GM23338 (cell line): ENCODE measurements at regions not wholly inside any gene's neighbourhood (a gene's known extent, or its start where the extent isn't known, plus 50 kb on each side); places are given as distances from the start of the nearest gene placed in this dataset.

Source experiments
- ATAC-seq: fragments of 200-7000 bp; cut with Tn5 transposase; 3 replicates; pipeline ENCODE4 v1.9.1; 2020
- DNase-seq: peaks from one replicate; pipeline ENCODE4 v3.0.0-alpha.2; 2015; ENCODE audit warnings: low spot score
- H2AFZ ChIP-seq: fragments of 200-600 bp; sonication (generic); 2 replicates; pipeline ENCODE4 v1.8.0; 2016; ENCODE audit warnings: antibody characterized with exemption, mild to moderate bottlenecking, moderate library complexity
- H3F3A ChIP-seq: fragments of 200-600 bp; sonication (generic); replicated peaks from 2 replicates; pipeline ENCODE4 v1.8.0; 2017; ENCODE audit warnings: antibody characterized with exemption, mixed run types, low read depth
- H3K27ac ChIP-seq: fragments of 200-600 bp; sonication (generic); 2 replicates; pipeline ENCODE4 v1.6.1; 2016; ENCODE audit warnings: low read depth
- H3K27me3 ChIP-seq: fragments of 200-600 bp; sonication (generic); 2 replicates; pipeline ENCODE4 v1.8.0; 2016; ENCODE audit warnings: mild to moderate bottlenecking, mixed run types, moderate library complexity; ENCODE audit not compliant: insufficient read depth
- H3K36me3 ChIP-seq: fragments of 200-600 bp; sonication (generic); 2 replicates; pipeline ENCODE4 v1.8.0; 2016; ENCODE audit warnings: mild to moderate bottlenecking; ENCODE audit not compliant: insufficient read depth
- H3K4me1 ChIP-seq: fragments of 200-600 bp; sonication (generic); 2 replicates; pipeline ENCODE4 v1.8.0; 2016; ENCODE audit warnings: mild to moderate bottlenecking, moderate library complexity; ENCODE audit not compliant: insufficient read depth
- H3K4me2 ChIP-seq: fragments of 200-600 bp; sonication (generic); 2 replicates; pipeline ENCODE4 v1.7.1; 2017; ENCODE audit warnings: mixed run types
- H3K4me3 ChIP-seq: fragments of 200-600 bp; sonication (generic); 2 replicates; pipeline ENCODE4 v1.6.1; 2016; ENCODE audit warnings: mixed run types
- H3K79me2 ChIP-seq: fragments of 200-600 bp; sonication (generic); replicated peaks from 2 replicates; pipeline ENCODE4 v1.8.0; 2017; ENCODE audit warnings: mild to moderate bottlenecking; ENCODE audit not compliant: insufficient read depth
- H3K9me2 ChIP-seq: fragments of 200-600 bp; sonication (generic); 2 replicates; pipeline ENCODE4 v1.8.0; 2017; ENCODE audit not compliant: insufficient read depth
- H4K20me1 ChIP-seq: fragments of 200-600 bp; sonication (generic); replicated peaks from 2 replicates; pipeline ENCODE4 v1.8.0; 2017; ENCODE audit warnings: mild to moderate bottlenecking; ENCODE audit not compliant: insufficient read depth
- H3K27ac Mint-ChIP-seq: 2 replicates; pipeline ENCODE4 v1.8.0; 2020; ENCODE audit warnings: inconsistent platforms, mild to moderate bottlenecking, moderate library complexity, mixed read lengths
- H3K27me3 Mint-ChIP-seq: 3 replicates; pipeline ENCODE4 v1.8.0; 2022; ENCODE audit warnings: low read depth, mild to moderate bottlenecking, moderate library complexity, mixed read lengths, inconsistent platforms; ENCODE audit not compliant: insufficient read depth, poor library complexity
- H3K36me3 Mint-ChIP-seq: 3 replicates; pipeline ENCODE4 v1.8.0; 2021; ENCODE audit warnings: low read depth, mild to moderate bottlenecking, inconsistent platforms, moderate library complexity, mixed read lengths
- H3K4me1 Mint-ChIP-seq: 3 replicates; pipeline ENCODE4 v1.8.0; 2020; ENCODE audit warnings: mild to moderate bottlenecking, inconsistent platforms, mixed read lengths
- H3K4me3 Mint-ChIP-seq: 3 replicates; pipeline ENCODE4 v1.8.0; 2021; ENCODE audit warnings: moderate library complexity, mild to moderate bottlenecking, inconsistent platforms, mixed read lengths
- H3K9me3 Mint-ChIP-seq: 3 replicates; pipeline ENCODE4 v1.8.0; 2020; ENCODE audit warnings: moderate library complexity, mild to moderate bottlenecking, inconsistent platforms, mixed read lengths
- CTCF ChIP-seq, 2 experiments: fragments of 200-600 bp in 1 of 2; sonication (generic) in 1 of 2; conservative IDR thresholded peaks; 2 replicates each; pipeline versions ENCODE4 v1.5.1 to v1.6.1; 2016 to 2017; ENCODE audit warnings: antibody characterized with exemption in 2 of 2, low read depth in 2 of 2, mild to moderate bottlenecking in 2 of 2, moderate library complexity in 1 of 2
- EZH2phosphoT487 ChIP-seq: fragments of 200-600 bp; sonication (generic); IDR thresholded peaks from one replicate; pipeline ENCODE4 v1.8.1; 2018; ENCODE audit warnings: antibody characterized with exemption; ENCODE audit not compliant: unreplicated experiment
- POLR2AphosphoS5 ChIP-seq: IDR thresholded peaks from 2 replicates; pipeline ENCODE4 v1.6.1; 2016; ENCODE audit warnings: antibody characterized with exemption, low read depth
- ZNF114 ChIP-seq: fragments of 250-450 bp; sonication (Bioruptor Pico); IDR thresholded peaks from 2 replicates; pipeline ENCODE4 v1.5.0; 2020; ENCODE audit warnings: mild to moderate bottlenecking, moderate library complexity
- ZNF462 ChIP-seq: fragments of 250-450 bp; sonication (Bioruptor Pico); IDR thresholded peaks from 2 replicates; pipeline ENCODE4 v1.5.0; 2020; ENCODE audit warnings: mild to moderate bottlenecking, moderate library complexity

GRCh38 chr7:117962366-117962994, 89.2 kb upstream of the CTTNBP2 start:
- Histone ChIP-seq H4K20me1 (no peaks in the 10 kb centered on the region), H3K4me2 (peak overlapping the region; percentile 70), H3K36me3 (no peaks in the 10 kb centered on the region), H3K27ac (peak overlapping the region; percentile 64), H3K9me2 (no peaks in the 10 kb centered on the region), H3K27me3 (no peaks in the 10 kb centered on the region), H3K4me3 (no peak overlapping the region), H2AFZ (peak overlapping the region; percentile 69), H3K79me2 (no peaks in the 10 kb centered on the region), H3F3A (no peaks in the 10 kb centered on the region), H3K4me1 (peaks cover 46% of the 10 kb centered on the region)
- TF ChIP-seq POLR2AphosphoS5 (no peak), ZNF462 (CRISPR knock-in tag) (peak; percentile 64; the same call in 1 of the 2 replicates)
- Mint-ChIP-seq H3K4me1 (peaks cover 44% of the 10 kb centered on the region), H3K9me3 (no peaks in the 10 kb centered on the region; the same call in 2 of the 3 replicates), H3K27me3 (peaks cover 4% of the 10 kb centered on the region), H3K4me3 (no peak overlapping the region), H3K27ac (peak overlapping the region; percentile 97), H3K36me3 (peaks cover 2% of the 10 kb centered on the region; the same call in 1 of the 3 replicates)
- ATAC-seq = peak; percentile 81
- DNase-seq = peak; percentile 20

- Histone ChIP-seq H3K27me3 (no peaks in the 10 kb centered on the region), H3F3A (no peaks in the 10 kb centered on the region), H3K27ac (peak overlapping the region; percentile 18; the same call in 1 of the 2 replicates), H3K79me2 (no peaks in the 10 kb centered on the region), H3K4me3 (no peak overlapping the region), H3K4me1 (peaks cover 46% of the 10 kb centered on the region), H3K9me2 (no peaks in the 10 kb centered on the region), H3K36me3 (no peaks in the 10 kb centered on the region), H3K4me2 (peak overlapping the region; percentile 70), H4K20me1 (no peaks in the 10 kb centered on the region), H2AFZ (peak overlapping the region; percentile 69; the same call in 1 of the 2 replicates)
- H3K4me1 Mint-ChIP-seq = peaks cover 44% of the 10 kb centered on the region
- H3K4me3 Mint-ChIP-seq = peak overlapping the region; percentile 18; the same call in 1 of the 3 replicates
- ATAC-seq (peak; percentile 58; the same call in 2 of the 3 replicates), DNase-seq (no peak)
- peaks cover 4% of the 10 kb centered on the region for H3K27me3 Mint-ChIP-seq
- peaks cover 2% of the 10 kb centered on the region; the same call in 1 of the 3 replicates for H3K36me3 Mint-ChIP-seq
- H3K27ac Mint-ChIP-seq = peak overlapping the region; percentile 84
- H3K9me3 Mint-ChIP-seq = peaks cover 1% of the 10 kb centered on the region; the same call in 1 of the 3 replicates
- TF ChIP-seq POLR2AphosphoS5 = no peak
- TF ChIP-seq CTCF (conservative IDR thresholded peaks at IDR 0.05; ENCODE audit: low read depth in 2 of 2) = no peak
- TF ChIP-seq ZNF114 (CRISPR knock-in tag) = no peak
- no peak for TF ChIP-seq EZH2phosphoT487
Observed at GRCh38 chr7:117963264-117964197, 90.3 kb upstream of the CTTNBP2 start.
